Choroid plexus epithelial cell (primary cell): ENCODE measurements at regions not wholly inside any gene's neighbourhood (a gene's known extent, or its start where the extent isn't known, plus 50 kb on each side); places are given as distances from the start of the nearest gene placed in this dataset.
A peak's percentile ranks its signal among the peaks of the same experiment; 100 is the strongest.

Experiments
- DNase-seq: peaks from one replicate; pipeline ENCODE4 v3.0.0-alpha.2; 2010; ENCODE audit warnings: low read depth
- H3K4me3 ChIP-seq: 2 replicates; pipeline ENCODE4 v1.5.1; 2011; ENCODE audit warnings: low read depth, mild to moderate bottlenecking, control low read depth, low read length, moderate library complexity
- CTCF ChIP-seq: conservative IDR thresholded peaks from 2 replicates; pipeline ENCODE4 v1.5.1; 2011; ENCODE audit warnings: low read depth, mild to moderate bottlenecking, control low read depth, inconsistent platforms, low read length, moderate library complexity

DNA sequence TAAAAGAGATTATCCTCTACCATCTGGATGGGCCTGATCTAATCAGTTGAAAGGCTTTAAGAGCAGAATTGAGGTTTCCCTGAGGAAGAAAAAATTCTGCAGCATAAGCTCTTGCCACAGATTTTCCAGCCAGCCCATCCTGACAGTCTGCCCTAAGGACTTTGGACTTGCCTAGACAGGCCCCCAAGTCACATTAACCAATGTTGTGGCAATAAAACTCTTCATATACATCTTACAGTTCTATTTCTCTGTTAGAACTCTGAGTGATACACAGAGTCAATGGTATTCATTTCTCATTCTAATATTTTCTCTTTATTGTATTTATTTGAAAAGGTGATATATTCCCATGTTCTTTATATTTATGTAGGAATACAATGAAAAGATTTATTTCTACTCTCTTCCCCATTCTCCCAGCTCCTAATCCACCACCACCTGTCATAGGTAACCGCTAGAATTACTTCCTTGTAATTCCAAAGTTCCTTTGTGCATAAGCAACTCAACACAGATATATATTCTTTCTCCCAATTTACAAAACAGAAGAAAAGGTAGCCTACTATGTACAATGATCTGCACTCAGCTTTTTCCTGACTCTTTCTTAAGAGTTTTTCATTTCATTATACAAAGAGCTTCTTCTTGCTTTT is 182.1 kb downstream of the CAPZA3 start:
- TF ChIP-seq CTCF, result no peak
- no peak overlapping the region for H3K4me3 ChIP-seq
- DNase-seq, result no peak

DNA sequence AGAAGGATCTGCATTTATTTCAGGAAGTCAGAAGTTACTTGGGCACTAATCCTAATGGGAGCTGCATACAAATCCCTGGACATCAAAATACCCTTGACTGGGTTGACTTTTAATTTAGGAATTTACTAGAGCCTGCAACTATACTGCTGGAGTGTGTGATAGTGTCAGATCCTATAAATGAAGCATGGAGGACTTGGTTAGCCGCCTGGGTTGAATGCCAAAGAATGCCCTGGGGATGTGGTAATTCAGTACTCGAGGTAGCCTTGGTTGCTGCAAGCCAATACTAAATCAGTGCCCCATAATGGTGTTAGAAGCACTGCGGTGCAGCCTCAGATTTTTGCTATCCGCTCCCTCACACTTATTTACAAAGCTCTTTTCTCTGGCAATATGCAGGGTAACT is 184.9 kb downstream of the CAPZA3 start:
- no peak for TF ChIP-seq CTCF
- DNase-seq, result no peak
- no peak overlapping the region for H3K4me3 ChIP-seq

DNA sequence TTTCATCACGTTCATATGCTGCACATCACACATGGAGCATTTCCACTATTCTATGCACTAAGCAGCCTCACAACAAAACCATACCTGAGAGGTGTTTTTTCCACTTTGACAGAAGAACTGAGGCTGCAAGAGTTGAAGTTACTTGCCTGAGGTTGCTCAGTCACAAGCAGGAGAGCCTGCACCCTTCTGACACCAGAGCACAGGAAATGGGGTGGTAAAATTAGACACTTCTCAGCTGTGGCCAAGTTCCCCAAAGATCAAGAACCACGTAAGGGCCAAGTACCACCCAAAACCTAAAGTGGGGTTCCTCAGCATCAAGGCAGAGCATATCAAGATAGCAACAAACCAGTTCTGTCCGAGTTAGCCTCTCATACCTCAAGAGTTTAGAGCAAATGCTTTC is 185.8 kb downstream of the CAPZA3 start:
- TF ChIP-seq CTCF, result no peak
- no peak overlapping the region for H3K4me3 ChIP-seq
- no peak for DNase-seq

- DNase-seq, result no peak
- no peak overlapping the region for H3K4me3 ChIP-seq
- TF ChIP-seq CTCF, result no peak
These were observed 188.3 kb downstream of the CAPZA3 start for GRCh38 chr12:18926188-18926587.

- no peak for TF ChIP-seq CTCF
- no peak for DNase-seq
- H3K4me3 ChIP-seq, result no peak overlapping the region
These were observed 194.3 kb downstream of the CAPZA3 start for GRCh38 chr12:18932211-18932610.

DNA sequence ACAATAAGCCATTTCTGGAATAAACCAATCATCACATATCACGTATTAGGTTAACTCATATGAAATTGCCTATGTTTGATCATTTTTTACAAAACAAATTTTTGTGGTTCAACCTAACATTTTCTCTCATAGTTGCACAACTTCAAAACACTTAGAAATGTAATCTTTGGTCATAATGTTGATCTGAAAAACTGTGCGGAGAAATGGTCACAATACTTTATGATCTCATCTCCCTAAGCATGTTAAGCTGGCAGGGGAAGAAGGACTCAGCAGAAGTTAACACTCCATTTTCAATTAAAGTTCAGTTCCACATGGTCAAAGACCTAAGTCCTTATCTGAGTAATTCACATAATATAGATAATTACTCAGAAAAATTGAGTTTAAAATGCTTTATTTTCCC is 194.8 kb downstream of the CAPZA3 start:
- no peak overlapping the region for H3K4me3 ChIP-seq
- no peak for TF ChIP-seq CTCF
- peak; percentile 61 for DNase-seq

DNA sequence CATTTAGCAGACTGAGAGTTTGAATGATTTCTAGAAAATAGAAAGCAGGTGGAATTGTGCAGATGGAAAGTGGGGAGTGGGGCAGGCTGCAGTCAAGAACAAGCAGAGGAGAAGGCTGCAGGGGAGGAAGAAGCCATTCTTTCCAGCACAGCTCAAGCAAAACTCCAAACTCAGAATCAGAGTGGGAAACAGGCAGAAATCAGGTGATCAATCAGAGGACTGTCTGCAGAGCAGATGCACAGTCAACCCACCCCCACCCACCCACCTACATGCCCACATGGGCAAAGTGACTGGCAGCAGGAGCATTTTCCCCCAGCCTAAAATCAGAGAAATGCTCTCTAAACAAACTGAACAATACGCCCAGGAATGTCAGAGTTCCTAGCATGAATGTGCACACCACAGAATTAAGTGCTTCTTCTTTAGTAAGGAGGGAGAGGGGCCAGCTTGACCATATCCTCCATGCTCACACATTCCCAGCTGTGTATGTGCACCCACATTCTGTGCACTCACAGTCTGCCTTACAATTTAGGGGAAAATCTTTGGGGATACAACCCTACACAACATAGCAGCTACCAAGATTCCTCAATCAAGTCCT is 194.1 kb upstream of the PLEKHA5 start:
- H3K4me3 ChIP-seq, result no peak overlapping the region
- no peak for TF ChIP-seq CTCF
- DNase-seq, result no peak
